ENCODE measurements at regions not wholly inside any gene's neighbourhood (a gene's known extent, or its start where the extent isn't known, plus 50 kb on each side); places are given as distances from the start of the nearest gene placed in this dataset.

DNA sequence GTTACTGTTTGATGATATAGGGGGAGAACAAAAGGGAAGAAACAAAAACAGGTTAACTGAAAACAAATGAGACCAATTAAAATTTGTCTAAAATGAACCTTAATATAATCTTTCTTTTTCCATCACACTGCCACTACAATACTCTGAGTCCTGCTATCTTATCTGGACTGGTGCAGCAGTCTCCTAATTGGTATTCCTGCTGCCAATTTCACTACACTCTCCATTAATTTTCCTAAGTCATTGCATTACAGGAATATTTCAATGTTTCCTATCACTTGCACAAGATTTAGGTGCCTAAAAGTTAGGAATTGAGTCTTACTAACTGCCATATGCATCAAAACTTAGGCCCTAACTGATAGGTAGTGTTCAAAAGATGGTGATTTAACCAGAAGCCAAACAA, 884.9 kb upstream of the MGAT4C start:
- no peak for TF ChIP-seq POLR2A (IDR thresholded peaks at IDR 0.05; ENCODE audit: low read depth, low read length)
- no peak for TF ChIP-seq TAF1 (IDR thresholded peaks at IDR 0.05; ENCODE audit: low read depth, low read length)
- TF ChIP-seq POU2F2 (IDR thresholded peaks at IDR 0.05; ENCODE audit: low read depth, low read length), result no peak
- TF ChIP-seq POLR2AphosphoS5 (IDR thresholded peaks at IDR 0.05; ENCODE audit: low read depth, low read length), result no peak
- no peak for TF ChIP-seq SPI1 (IDR thresholded peaks at IDR 0.05; ENCODE audit: low read depth, low read length)

All from GM12891 (cell line).